ENCODE measurements at regions not wholly inside any gene's neighbourhood (a gene's known extent, or its start where the extent isn't known, plus 50 kb on each side); places are given as distances from the start of the nearest gene placed in this dataset.

DNA sequence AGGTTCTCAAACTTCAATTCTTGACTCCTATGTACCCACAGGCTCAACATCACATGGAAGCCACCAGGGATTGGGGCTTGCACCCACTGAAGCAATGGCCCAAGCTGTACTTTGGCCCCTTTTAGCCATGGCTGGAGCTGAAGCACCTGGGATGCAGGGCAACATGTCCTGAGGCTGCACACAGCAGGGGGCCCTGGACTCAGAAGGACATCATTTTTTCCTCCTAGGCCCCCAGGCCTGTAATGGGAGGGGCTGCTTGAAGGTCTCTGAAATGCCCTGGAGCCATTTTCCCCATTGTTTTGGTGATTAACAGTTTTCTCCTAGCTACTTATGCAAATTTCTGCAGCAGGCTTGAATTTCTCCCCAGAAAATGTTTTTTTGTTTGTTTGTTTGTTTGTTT, 465.1 kb upstream of the PCDH10 start:
- TF ChIP-seq, protein P1, sequence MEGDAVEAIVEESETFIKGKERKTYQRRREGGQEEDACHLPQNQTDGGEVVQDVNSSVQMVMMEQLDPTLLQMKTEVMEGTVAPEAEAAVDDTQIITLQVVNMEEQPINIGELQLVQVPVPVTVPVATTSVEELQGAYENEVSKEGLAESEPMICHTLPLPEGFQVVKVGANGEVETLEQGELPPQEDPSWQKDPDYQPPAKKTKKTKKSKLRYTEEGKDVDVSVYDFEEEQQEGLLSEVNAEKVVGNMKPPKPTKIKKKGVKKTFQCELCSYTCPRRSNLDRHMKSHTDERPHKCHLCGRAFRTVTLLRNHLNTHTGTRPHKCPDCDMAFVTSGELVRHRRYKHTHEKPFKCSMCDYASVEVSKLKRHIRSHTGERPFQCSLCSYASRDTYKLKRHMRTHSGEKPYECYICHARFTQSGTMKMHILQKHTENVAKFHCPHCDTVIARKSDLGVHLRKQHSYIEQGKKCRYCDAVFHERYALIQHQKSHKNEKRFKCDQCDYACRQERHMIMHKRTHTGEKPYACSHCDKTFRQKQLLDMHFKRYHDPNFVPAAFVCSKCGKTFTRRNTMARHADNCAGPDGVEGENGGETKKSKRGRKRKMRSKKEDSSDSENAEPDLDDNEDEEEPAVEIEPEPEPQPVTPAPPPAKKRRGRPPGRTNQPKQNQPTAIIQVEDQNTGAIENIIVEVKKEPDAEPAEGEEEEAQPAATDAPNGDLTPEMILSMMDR (IDR thresholded peaks at IDR 0.05): no peak
- no peak for TF ChIP-seq POLR2AphosphoS5 (IDR thresholded peaks at IDR 0.05)
- TF ChIP-seq POLR2A (IDR thresholded peaks at IDR 0.05): no peak

Measured in breast epithelium (tissue), 3 donors.